ENCODE measurements at regions not wholly inside any gene's neighbourhood (a gene's known extent, or its start where the extent isn't known, plus 50 kb on each side); places are given as distances from the start of the nearest gene placed in this dataset.

DNA sequence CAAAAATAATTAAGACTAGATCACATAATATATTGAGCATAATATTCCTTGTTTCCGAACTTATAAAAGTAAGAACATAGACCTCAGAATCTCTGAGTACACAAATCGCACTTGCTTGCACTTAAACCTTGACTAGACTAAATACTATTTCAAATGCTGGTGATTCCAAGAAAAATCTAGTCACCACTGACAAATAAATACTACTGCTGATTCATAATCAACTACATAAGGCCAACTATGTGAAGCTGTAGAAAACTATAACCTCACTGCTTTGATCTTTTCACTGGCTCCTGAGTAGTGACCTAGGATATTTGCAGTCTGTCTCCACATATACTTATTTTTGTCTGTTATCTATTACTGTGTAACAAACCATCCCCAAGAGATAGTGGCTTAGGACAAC lies 245.4 kb downstream of the DIO2 start:
- no peak for TF ChIP-seq CTCF (IDR thresholded peaks at IDR 0.05; ENCODE audit: low read length)
- no peak for TF ChIP-seq EZH2 (IDR thresholded peaks at IDR 0.05; ENCODE audit: borderline replicate concordance, low read length)
